ENCODE measurements at regions not wholly inside any gene's neighbourhood (a gene's known extent, or its start where the extent isn't known, plus 50 kb on each side); places are given as distances from the start of the nearest gene placed in this dataset.
"Not testable (repeated sequence)": the region's sequence is repeated elsewhere in the genome, so short reads cannot be mapped to it uniquely, and the experiment has no call there.

GRCh38 chr13:88507909-88508308 is 836.7 kb downstream of the SLITRK5 start:
- Histone ChIP-seq H3K27me3 (ENCODE audit: low read length) (no peaks in the 10 kb centered on the region), H3K36me3 (ENCODE audit: low read depth, low read length) (no peaks in the 10 kb centered on the region), H3K9me2 (replicated peaks; ENCODE audit: low read length) (no peaks in the 10 kb centered on the region), H3K9ac (ENCODE audit: low read length) (no peak overlapping the region), H3K4me1 (ENCODE audit: insufficient read depth, low read length) (no peaks in the 10 kb centered on the region), H2AFZ (ENCODE audit: low read length) (no peak overlapping the region), H4K20me1 (ENCODE audit: low read length) (no peaks in the 10 kb centered on the region), H3K4me3 (ENCODE audit: low read length) (no peak overlapping the region), H3K4me2 (ENCODE audit: low read length) (no peak overlapping the region), H3K79me2 (ENCODE audit: low read length) (no peaks in the 10 kb centered on the region), H3F3A (ENCODE audit: low read length, unreplicated experiment) (no peaks in the 10 kb centered on the region), H3K27ac (ENCODE audit: low read length) (no peak overlapping the region), H3K9me3 (ENCODE audit: low read length) (no peaks in the 10 kb centered on the region)
- DNase-seq, result no peak
- intact Hi-C loops (cut with micrococcal nuclease), result no loop called here
- ChIA-PET POLR2A (ENCODE audit: unreplicated experiment) (no interaction called here), CTCF (no interaction called here)
- TF ChIP-seq EZH2phosphoT487 (IDR thresholded peaks at IDR 0.05; ENCODE audit: borderline replicate concordance, low read length) (no peak), EZH2 (IDR thresholded peaks at IDR 0.05; ENCODE audit: low read length, unreplicated experiment) (no peak)
- TF ChIP-seq, protein P1, sequence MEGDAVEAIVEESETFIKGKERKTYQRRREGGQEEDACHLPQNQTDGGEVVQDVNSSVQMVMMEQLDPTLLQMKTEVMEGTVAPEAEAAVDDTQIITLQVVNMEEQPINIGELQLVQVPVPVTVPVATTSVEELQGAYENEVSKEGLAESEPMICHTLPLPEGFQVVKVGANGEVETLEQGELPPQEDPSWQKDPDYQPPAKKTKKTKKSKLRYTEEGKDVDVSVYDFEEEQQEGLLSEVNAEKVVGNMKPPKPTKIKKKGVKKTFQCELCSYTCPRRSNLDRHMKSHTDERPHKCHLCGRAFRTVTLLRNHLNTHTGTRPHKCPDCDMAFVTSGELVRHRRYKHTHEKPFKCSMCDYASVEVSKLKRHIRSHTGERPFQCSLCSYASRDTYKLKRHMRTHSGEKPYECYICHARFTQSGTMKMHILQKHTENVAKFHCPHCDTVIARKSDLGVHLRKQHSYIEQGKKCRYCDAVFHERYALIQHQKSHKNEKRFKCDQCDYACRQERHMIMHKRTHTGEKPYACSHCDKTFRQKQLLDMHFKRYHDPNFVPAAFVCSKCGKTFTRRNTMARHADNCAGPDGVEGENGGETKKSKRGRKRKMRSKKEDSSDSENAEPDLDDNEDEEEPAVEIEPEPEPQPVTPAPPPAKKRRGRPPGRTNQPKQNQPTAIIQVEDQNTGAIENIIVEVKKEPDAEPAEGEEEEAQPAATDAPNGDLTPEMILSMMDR (conservative IDR thresholded peaks at IDR 0.05; ENCODE audit: low read depth, low read length), result no peak
- ATAC-seq, result no peak
- no TSS peak for BruUV-seq (replicated peaks)

DNA sequence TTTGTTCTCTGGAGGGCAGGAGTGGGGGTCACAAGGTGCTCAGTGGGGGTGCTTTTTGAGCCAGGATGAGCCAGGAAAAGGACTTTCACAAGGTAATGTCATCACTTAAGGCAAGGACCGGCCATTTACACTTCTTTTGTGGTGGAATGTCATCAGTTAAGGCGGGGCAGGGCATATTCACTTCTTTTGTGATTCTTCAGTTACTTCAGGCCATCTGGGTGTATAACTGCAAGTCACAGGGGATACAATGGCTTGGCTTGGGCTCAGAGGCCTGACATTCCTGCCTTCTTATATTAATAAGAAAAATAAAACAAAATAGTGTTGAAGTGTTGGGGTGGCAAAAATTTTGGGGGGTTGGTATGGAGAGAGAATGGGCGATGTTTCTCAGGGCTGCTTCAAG is 841.8 kb downstream of the SLITRK5 start:
- H3K4me1 ChIP-seq (ENCODE audit: insufficient read depth, low read length); H3K27ac ChIP-seq (ENCODE audit: low read length); H4K20me1 ChIP-seq (ENCODE audit: low read length); intact Hi-C loops (cut with micrococcal nuclease); H3K36me3 ChIP-seq (ENCODE audit: low read depth, low read length); DNase-seq; H3K9ac ChIP-seq (ENCODE audit: low read length); H3K4me2 ChIP-seq (ENCODE audit: low read length); POLR2A ChIA-PET (ENCODE audit: unreplicated experiment); H3K79me2 ChIP-seq (ENCODE audit: low read length); H3K27me3 ChIP-seq (ENCODE audit: low read length); H3K9me2 ChIP-seq (replicated peaks; ENCODE audit: low read length); ATAC-seq; BruUV-seq (replicated peaks); CTCF ChIA-PET; H3K4me3 ChIP-seq (ENCODE audit: low read length); H3K9me3 ChIP-seq (ENCODE audit: low read length); H2AFZ ChIP-seq (ENCODE audit: low read length); H3F3A ChIP-seq (ENCODE audit: low read length, unreplicated experiment): not testable (repeated sequence)

GRCh38 chr13:88526186-88526852 is 855.1 kb downstream of the SLITRK5 start:
- no peak for TF ChIP-seq EZH2 (IDR thresholded peaks at IDR 0.05; ENCODE audit: low read length, unreplicated experiment)
- TF ChIP-seq, protein P1 (conservative IDR thresholded peaks at IDR 0.05; ENCODE audit: low read depth, low read length), result no peak
- TF ChIP-seq EZH2phosphoT487 (IDR thresholded peaks at IDR 0.05; ENCODE audit: borderline replicate concordance, low read length), result no peak
- Histone ChIP-seq H3K4me1 (ENCODE audit: insufficient read depth, low read length) (no peaks in the 10 kb centered on the region), H3K36me3 (ENCODE audit: low read depth, low read length) (no peaks in the 10 kb centered on the region), H3K9me2 (replicated peaks; ENCODE audit: low read length) (no peaks in the 10 kb centered on the region), H3K9ac (ENCODE audit: low read length) (no peak overlapping the region), H3F3A (ENCODE audit: low read length, unreplicated experiment) (no peaks in the 10 kb centered on the region), H3K79me2 (ENCODE audit: low read length) (no peaks in the 10 kb centered on the region), H2AFZ (ENCODE audit: low read length) (no peak overlapping the region), H3K4me2 (ENCODE audit: low read length) (no peak overlapping the region), H3K27ac (ENCODE audit: low read length) (no peak overlapping the region), H3K4me3 (ENCODE audit: low read length) (no peak overlapping the region), H3K27me3 (ENCODE audit: low read length) (no peaks in the 10 kb centered on the region), H3K9me3 (ENCODE audit: low read length) (no peaks in the 10 kb centered on the region), H4K20me1 (ENCODE audit: low read length) (no peaks in the 10 kb centered on the region)
- ATAC-seq (no peak), DNase-seq (no peak)
- intact Hi-C loops (cut with micrococcal nuclease), result no loop called here
- POLR2A ChIA-PET (ENCODE audit: unreplicated experiment), result no interaction called here
- CTCF ChIA-PET, result no interaction called here
- BruUV-seq (replicated peaks), result no TSS peak
